ENCODE measurements at regions not wholly inside any gene's neighbourhood (a gene's known extent, or its start where the extent isn't known, plus 50 kb on each side); places are given as distances from the start of the nearest gene placed in this dataset.

- TF ChIP-seq, protein P1, sequence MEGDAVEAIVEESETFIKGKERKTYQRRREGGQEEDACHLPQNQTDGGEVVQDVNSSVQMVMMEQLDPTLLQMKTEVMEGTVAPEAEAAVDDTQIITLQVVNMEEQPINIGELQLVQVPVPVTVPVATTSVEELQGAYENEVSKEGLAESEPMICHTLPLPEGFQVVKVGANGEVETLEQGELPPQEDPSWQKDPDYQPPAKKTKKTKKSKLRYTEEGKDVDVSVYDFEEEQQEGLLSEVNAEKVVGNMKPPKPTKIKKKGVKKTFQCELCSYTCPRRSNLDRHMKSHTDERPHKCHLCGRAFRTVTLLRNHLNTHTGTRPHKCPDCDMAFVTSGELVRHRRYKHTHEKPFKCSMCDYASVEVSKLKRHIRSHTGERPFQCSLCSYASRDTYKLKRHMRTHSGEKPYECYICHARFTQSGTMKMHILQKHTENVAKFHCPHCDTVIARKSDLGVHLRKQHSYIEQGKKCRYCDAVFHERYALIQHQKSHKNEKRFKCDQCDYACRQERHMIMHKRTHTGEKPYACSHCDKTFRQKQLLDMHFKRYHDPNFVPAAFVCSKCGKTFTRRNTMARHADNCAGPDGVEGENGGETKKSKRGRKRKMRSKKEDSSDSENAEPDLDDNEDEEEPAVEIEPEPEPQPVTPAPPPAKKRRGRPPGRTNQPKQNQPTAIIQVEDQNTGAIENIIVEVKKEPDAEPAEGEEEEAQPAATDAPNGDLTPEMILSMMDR (IDR thresholded peaks at IDR 0.05; ENCODE audit: unreplicated experiment), result no peak
- no peaks in the 10 kb centered on the region for H3K36me3 Mint-ChIP-seq (ENCODE audit: insufficient read depth, unreplicated experiment)
- H3K4me3 Mint-ChIP-seq (ENCODE audit: low read depth, unreplicated experiment), result no peak overlapping the region
- H3K4me1 Mint-ChIP-seq (ENCODE audit: low read depth, unreplicated experiment), result no peaks in the 10 kb centered on the region
- no peak overlapping the region for H3K27ac Mint-ChIP-seq (ENCODE audit: unreplicated experiment)
- intact Hi-C loops (cut with micrococcal nuclease; ENCODE audit: unreplicated experiment), result no loop called here
- H3K9me3 Mint-ChIP-seq (ENCODE audit: low read depth, unreplicated experiment), result peaks cover 2% of the 10 kb centered on the region
- no TSS peak for BruUV-seq (replicated peaks)
- H3K27me3 Mint-ChIP-seq (ENCODE audit: unreplicated experiment), result no peaks in the 10 kb centered on the region
- DNase-seq, result no peak
- CTCF ChIA-PET, result no interaction called here
Measured at GRCh38 chr14:86305058-86305457, 775.1 kb downstream of the FLRT2 start.

- intact Hi-C loops (cut with micrococcal nuclease; ENCODE audit: unreplicated experiment), result no loop called here
- TF ChIP-seq, protein P1 (IDR thresholded peaks at IDR 0.05; ENCODE audit: unreplicated experiment), result no peak
- CTCF ChIA-PET, result no interaction called here
Measured at GRCh38 chr14:86299994-86300393, 770.0 kb downstream of the FLRT2 start.

GRCh38 chr14:86296173-86296572 lies 766.2 kb downstream of the FLRT2 start:
- no peaks in the 10 kb centered on the region for H3K27me3 Mint-ChIP-seq (ENCODE audit: unreplicated experiment)
- no TSS peak for BruUV-seq (replicated peaks)
- peaks cover 7% of the 10 kb centered on the region for H3K9me3 Mint-ChIP-seq (ENCODE audit: low read depth, unreplicated experiment)
- H3K4me3 Mint-ChIP-seq (ENCODE audit: low read depth, unreplicated experiment), result no peak overlapping the region
- intact Hi-C loops (cut with micrococcal nuclease; ENCODE audit: unreplicated experiment), result no loop called here
- no peaks in the 10 kb centered on the region for H3K4me1 Mint-ChIP-seq (ENCODE audit: low read depth, unreplicated experiment)
- H3K36me3 Mint-ChIP-seq (ENCODE audit: insufficient read depth, unreplicated experiment), result no peaks in the 10 kb centered on the region
- TF ChIP-seq, protein P1 (IDR thresholded peaks at IDR 0.05; ENCODE audit: unreplicated experiment), result no peak
- CTCF ChIA-PET, result no interaction called here
- DNase-seq, result no peak
- H3K27ac Mint-ChIP-seq (ENCODE audit: unreplicated experiment), result no peak overlapping the region

More at GRCh38 chr14:86299994-86300393, 770.0 kb downstream of the FLRT2 start:
- Mint-ChIP-seq H3K27me3 (ENCODE audit: unreplicated experiment) (no peaks in the 10 kb centered on the region), H3K4me1 (ENCODE audit: low read depth, unreplicated experiment) (no peaks in the 10 kb centered on the region), H3K9me3 (ENCODE audit: low read depth, unreplicated experiment) (peaks cover 7% of the 10 kb centered on the region), H3K36me3 (ENCODE audit: insufficient read depth, unreplicated experiment) (no peaks in the 10 kb centered on the region), H3K4me3 (ENCODE audit: low read depth, unreplicated experiment) (no peak overlapping the region), H3K27ac (ENCODE audit: unreplicated experiment) (no peak overlapping the region)
- DNase-seq, result no peak
- no TSS peak for BruUV-seq (replicated peaks)

- TF ChIP-seq, protein P1 (IDR thresholded peaks at IDR 0.05; ENCODE audit: unreplicated experiment), result no peak
- no peaks in the 10 kb centered on the region for H3K36me3 Mint-ChIP-seq (ENCODE audit: insufficient read depth, unreplicated experiment)
- no peak for DNase-seq
- no peaks in the 10 kb centered on the region for H3K27me3 Mint-ChIP-seq (ENCODE audit: unreplicated experiment)
- H3K4me3 Mint-ChIP-seq (ENCODE audit: low read depth, unreplicated experiment), result no peak overlapping the region
- peaks cover 4% of the 10 kb centered on the region for H3K9me3 Mint-ChIP-seq (ENCODE audit: low read depth, unreplicated experiment)
- CTCF ChIA-PET, result no interaction called here
- no TSS peak for BruUV-seq (replicated peaks)
- H3K4me1 Mint-ChIP-seq (ENCODE audit: low read depth, unreplicated experiment), result no peaks in the 10 kb centered on the region
- intact Hi-C loops (cut with micrococcal nuclease; ENCODE audit: unreplicated experiment), result no loop called here
- H3K27ac Mint-ChIP-seq (ENCODE audit: unreplicated experiment), result no peak overlapping the region
Measured at GRCh38 chr14:86288336-86288735, 758.4 kb downstream of the FLRT2 start.

Measured in Calu3 (cell line).